Peyer's patch (tissue), 4 donors: ENCODE measurements at regions not wholly inside any gene's neighbourhood (a gene's known extent, or its start where the extent isn't known, plus 50 kb on each side); places are given as distances from the start of the nearest gene placed in this dataset.

Experiments
- POLR2A ChIP-seq, 2 donors: fragments of 450-650 bp; IDR thresholded peaks; one replicate each; pipeline ENCODE4 v1.5.1; 2017; ENCODE audit warnings: antibody characterized with exemption in 2 of 2, mild to moderate bottlenecking in 2 of 2, moderate library complexity in 2 of 2
- TF ChIP-seq, protein P1 (sequence below), 6 experiments: fragments of 450-650 bp in 4 of 6; fragments of 200-600 bp in 2 of 6; sonication (generic) in 1 of 6; IDR thresholded peaks; one replicate each; pipeline ENCODE4 v1.5.1; 2017 to 2019; ENCODE audit warnings: antibody characterized with exemption in 6 of 6, mild to moderate bottlenecking in 3 of 6, moderate library complexity in 1 of 6

DNA sequence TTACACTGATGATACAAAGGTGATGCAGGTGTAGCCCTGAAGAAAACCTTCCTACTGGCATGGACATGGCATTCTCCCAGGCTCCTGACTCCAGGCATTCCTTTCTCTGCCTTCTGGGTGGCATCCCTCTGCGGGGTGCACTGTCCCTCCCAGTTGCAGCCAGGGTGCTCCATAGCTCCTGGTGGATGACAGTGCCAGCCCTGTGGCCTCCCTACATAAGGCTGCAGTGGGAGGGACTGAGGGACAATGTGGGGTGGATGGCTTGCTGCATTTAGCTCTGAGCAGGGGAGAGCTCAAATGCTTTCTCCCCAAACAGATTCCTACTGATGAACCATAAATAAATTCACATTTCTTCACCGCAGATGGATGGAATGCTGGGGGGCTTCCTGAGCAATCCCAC is 97.0 kb upstream of the GJB5 start:
- TF ChIP-seq, protein P1, sequence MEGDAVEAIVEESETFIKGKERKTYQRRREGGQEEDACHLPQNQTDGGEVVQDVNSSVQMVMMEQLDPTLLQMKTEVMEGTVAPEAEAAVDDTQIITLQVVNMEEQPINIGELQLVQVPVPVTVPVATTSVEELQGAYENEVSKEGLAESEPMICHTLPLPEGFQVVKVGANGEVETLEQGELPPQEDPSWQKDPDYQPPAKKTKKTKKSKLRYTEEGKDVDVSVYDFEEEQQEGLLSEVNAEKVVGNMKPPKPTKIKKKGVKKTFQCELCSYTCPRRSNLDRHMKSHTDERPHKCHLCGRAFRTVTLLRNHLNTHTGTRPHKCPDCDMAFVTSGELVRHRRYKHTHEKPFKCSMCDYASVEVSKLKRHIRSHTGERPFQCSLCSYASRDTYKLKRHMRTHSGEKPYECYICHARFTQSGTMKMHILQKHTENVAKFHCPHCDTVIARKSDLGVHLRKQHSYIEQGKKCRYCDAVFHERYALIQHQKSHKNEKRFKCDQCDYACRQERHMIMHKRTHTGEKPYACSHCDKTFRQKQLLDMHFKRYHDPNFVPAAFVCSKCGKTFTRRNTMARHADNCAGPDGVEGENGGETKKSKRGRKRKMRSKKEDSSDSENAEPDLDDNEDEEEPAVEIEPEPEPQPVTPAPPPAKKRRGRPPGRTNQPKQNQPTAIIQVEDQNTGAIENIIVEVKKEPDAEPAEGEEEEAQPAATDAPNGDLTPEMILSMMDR (IDR thresholded peaks at IDR 0.05), result no peak
- no peak for TF ChIP-seq POLR2A (IDR thresholded peaks at IDR 0.05)
